RWPE1 (cell line): ENCODE measurements at regions not wholly inside any gene's neighbourhood (a gene's known extent, or its start where the extent isn't known, plus 50 kb on each side); places are given as distances from the start of the nearest gene placed in this dataset.
A peak's percentile ranks its signal among the peaks of the same experiment; 100 is the strongest.

ENCODE experiments used
- CTCF ChIA-PET: fragments of 350-600 bp; sonication (Branson Sonifier 250); formaldehyde crosslinking; extraction: SDS; loops from one replicate; lab custom pipeline; 2021; lab: Yijun Ruan, JAX
- POLR2A ChIA-PET: fragments of 400-600 bp; formaldehyde crosslinking; extraction: SDS; loops from one replicate; lab custom pipeline; 2020; ENCODE audit warnings: antibody characterized with exemption; ENCODE audit not compliant: low non-redundant PET; lab: Yijun Ruan, JAX
- DNase-seq: peaks from one replicate; pipeline ENCODE4 v3.0.0; 2012; ENCODE audit warnings: low spot score
- H3K27ac ChIP-seq: fragments of 450-650 bp; 2 replicates; pipeline ENCODE4 v1.5.1; 2017
- CTCF ChIP-seq: fragments of 450-650 bp; conservative IDR thresholded peaks from 2 replicates; pipeline ENCODE4 v1.5.1; 2017; ENCODE audit warnings: low read depth, mild to moderate bottlenecking

GRCh38 chr6:2497922-2498623, 252.6 kb downstream of the MYLK4 start:
- ChIA-PET POLR2A (no interaction called here), CTCF (no interaction called here)
- no peak overlapping the region for H3K27ac ChIP-seq
- TF ChIP-seq CTCF: no peak
- peak; percentile 52 for DNase-seq

- TF ChIP-seq CTCF: no peak
- H3K27ac ChIP-seq: no peak overlapping the region
- ChIA-PET POLR2A (no interaction called here), CTCF (no interaction called here)
- no peak for DNase-seq
Observed at GRCh38 chr6:2496291-2496690, 250.9 kb upstream of the GMDS start.

- TF ChIP-seq CTCF: no peak
- no peak for DNase-seq
- POLR2A ChIA-PET: no interaction called here
- H3K27ac ChIP-seq: no peak overlapping the region
- CTCF ChIA-PET: interaction anchor here (0.5 to 0.6 kb wide), 2 partner anchors 141 to 976 kb away, joined by 3 read pairs; no protein-coding TSS in a partner anchor
Observed at GRCh38 chr6:2492686-2493523, 247.5 kb upstream of the GMDS start.

GRCh38 chr6:2491137-2491536, 245.7 kb upstream of the GMDS start:
- TF ChIP-seq CTCF: no peak
- no peak overlapping the region for H3K27ac ChIP-seq
- CTCF ChIA-PET: no interaction called here
- no peak for DNase-seq
- POLR2A ChIA-PET: no interaction called here

- POLR2A ChIA-PET: no interaction called here
- CTCF ChIA-PET: no interaction called here
- TF ChIP-seq CTCF: no peak
- DNase-seq: no peak
- H3K27ac ChIP-seq: no peak overlapping the region
Observed at GRCh38 chr6:2488578-2488977, 243.2 kb upstream of the GMDS start.

- no peak for TF ChIP-seq CTCF
- POLR2A ChIA-PET: no interaction called here
- DNase-seq: no peak
Observed at GRCh38 chr6:2485116-2485515, 239.7 kb upstream of the GMDS start.

More at GRCh38 chr6:2485116-2485515, 239.7 kb upstream of the GMDS start:
- CTCF ChIA-PET: no interaction called here
- no peak overlapping the region for H3K27ac ChIP-seq
